Chondrocyte (in vitro differentiated cells): ENCODE measurements at regions not wholly inside any gene's neighbourhood (a gene's known extent, or its start where the extent isn't known, plus 50 kb on each side); places are given as distances from the start of the nearest gene placed in this dataset.
A peak's percentile ranks its signal among the peaks of the same experiment; 100 is the strongest.
"Not testable (repeated sequence)": the region's sequence is repeated elsewhere in the genome, so short reads cannot be mapped to it uniquely, and the experiment has no call there.

Experiments
- DNase-seq: peaks from one replicate; pipeline ENCODE4 v3.0.0; 2021; ENCODE audit warnings: mixed read lengths, low spot score
- H3K27ac Mint-ChIP-seq: one replicate; pipeline ENCODE4 v1.8.0; 2021; ENCODE audit warnings: mild to moderate bottlenecking, moderate library complexity, mixed read lengths; ENCODE audit not compliant: unreplicated experiment
- H3K27me3 Mint-ChIP-seq: 2 replicates; pipeline ENCODE4 v1.8.0; 2021; ENCODE audit warnings: low read depth, mixed read lengths
- H3K36me3 Mint-ChIP-seq: 2 replicates; pipeline ENCODE4 v1.8.0; 2021; ENCODE audit warnings: low read depth, mixed read lengths
- H3K4me1 Mint-ChIP-seq: 2 replicates; pipeline ENCODE4 v1.8.0; 2021; ENCODE audit warnings: low read depth, mild to moderate bottlenecking, mixed read lengths
- H3K4me3 Mint-ChIP-seq: one replicate; pipeline ENCODE4 v1.8.0; 2021; ENCODE audit warnings: mild to moderate bottlenecking, moderate library complexity, mixed read lengths; ENCODE audit not compliant: unreplicated experiment
- H3K9me3 Mint-ChIP-seq: 2 replicates; pipeline ENCODE4 v1.8.0; 2021; ENCODE audit warnings: low read depth, mixed read lengths
- TF ChIP-seq, protein P1 (sequence below): fragments of 200-600 bp; sonication (generic); IDR thresholded peaks from 2 replicates; pipeline ENCODE4 v1.5.0; 2021; ENCODE audit warnings: antibody characterized with exemption, mild to moderate bottlenecking, moderate library complexity

DNA sequence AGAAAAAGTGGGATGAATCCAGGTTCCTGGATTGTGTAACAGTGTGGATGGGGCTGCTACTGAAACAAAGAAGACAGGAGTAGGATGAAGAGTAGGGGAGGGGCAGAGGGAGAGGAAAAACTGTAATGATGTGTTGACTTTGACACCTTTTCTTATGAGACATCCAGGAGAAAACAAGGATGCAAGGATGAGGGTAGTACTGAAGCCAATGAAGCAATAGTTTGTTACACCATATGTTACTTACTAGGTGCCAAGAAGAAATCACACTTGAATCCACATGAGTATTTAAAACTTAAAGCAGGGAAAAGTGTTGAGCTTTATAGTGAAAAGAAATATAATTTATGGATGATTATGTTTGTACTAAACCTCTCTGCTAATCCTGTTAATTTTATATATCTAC lies 420.6 kb downstream of the ARL4A start:
- Mint-ChIP-seq H3K4me1 (no peaks in the 10 kb centered on the region), H3K36me3 (no peaks in the 10 kb centered on the region), H3K4me3 (no peak overlapping the region), H3K27me3 (no peaks in the 10 kb centered on the region), H3K9me3 (no peaks in the 10 kb centered on the region), H3K27ac (no peak overlapping the region)
- TF ChIP-seq, protein P1, sequence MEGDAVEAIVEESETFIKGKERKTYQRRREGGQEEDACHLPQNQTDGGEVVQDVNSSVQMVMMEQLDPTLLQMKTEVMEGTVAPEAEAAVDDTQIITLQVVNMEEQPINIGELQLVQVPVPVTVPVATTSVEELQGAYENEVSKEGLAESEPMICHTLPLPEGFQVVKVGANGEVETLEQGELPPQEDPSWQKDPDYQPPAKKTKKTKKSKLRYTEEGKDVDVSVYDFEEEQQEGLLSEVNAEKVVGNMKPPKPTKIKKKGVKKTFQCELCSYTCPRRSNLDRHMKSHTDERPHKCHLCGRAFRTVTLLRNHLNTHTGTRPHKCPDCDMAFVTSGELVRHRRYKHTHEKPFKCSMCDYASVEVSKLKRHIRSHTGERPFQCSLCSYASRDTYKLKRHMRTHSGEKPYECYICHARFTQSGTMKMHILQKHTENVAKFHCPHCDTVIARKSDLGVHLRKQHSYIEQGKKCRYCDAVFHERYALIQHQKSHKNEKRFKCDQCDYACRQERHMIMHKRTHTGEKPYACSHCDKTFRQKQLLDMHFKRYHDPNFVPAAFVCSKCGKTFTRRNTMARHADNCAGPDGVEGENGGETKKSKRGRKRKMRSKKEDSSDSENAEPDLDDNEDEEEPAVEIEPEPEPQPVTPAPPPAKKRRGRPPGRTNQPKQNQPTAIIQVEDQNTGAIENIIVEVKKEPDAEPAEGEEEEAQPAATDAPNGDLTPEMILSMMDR: no peak
- DNase-seq: no peak

DNA sequence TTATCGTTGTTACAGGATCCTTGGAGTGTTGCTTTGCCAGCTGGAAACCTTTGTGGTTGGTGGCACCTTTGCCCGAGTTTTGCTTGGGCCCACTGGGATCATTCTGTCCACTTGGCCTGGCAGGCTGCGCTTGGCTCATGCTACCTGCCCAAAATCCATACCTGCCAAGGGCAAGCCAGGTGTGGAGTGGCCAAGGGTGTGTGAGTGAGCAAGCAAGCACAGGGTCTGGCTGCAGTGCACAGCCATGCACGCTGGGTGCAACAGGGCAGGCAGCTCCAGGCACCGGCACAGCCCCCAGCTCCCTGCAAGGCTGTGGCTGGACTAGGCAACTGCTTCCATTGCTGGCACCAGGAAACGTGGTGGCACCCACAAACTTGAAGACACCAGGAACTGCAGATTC lies 421.8 kb downstream of the ARL4A start:
- H3K4me1 Mint-ChIP-seq: no peaks in the 10 kb centered on the region
- no peak overlapping the region for H3K4me3 Mint-ChIP-seq
- H3K27me3 Mint-ChIP-seq: no peaks in the 10 kb centered on the region
- no peak for DNase-seq
- H3K36me3 Mint-ChIP-seq: no peaks in the 10 kb centered on the region
- no peak overlapping the region for H3K27ac Mint-ChIP-seq
- TF ChIP-seq, protein P1: no peak
- H3K9me3 Mint-ChIP-seq: no peaks in the 10 kb centered on the region

DNA sequence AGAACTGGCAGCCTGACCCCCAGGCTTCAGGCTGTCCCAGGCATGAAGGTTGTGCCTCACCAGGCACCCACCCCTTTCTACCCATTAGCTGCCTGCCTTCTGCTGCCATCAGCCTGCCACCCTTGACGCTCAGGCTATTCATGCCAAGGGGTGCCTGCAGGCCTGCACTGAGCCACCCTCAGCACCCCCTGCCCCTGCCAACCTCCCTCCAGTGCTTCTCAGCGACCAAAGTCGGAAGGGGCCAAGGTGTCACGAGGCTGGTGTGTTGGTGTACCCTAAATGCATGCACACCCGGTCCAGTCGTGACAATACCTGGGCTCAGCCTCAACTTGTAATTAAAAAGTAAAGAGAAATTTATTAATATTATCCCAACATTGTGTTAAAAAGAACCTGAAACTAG lies 422.7 kb downstream of the ARL4A start:
- no peak for DNase-seq
- TF ChIP-seq, protein P1: no peak
- Mint-ChIP-seq H3K4me3 (no peak overlapping the region), H3K36me3 (no peaks in the 10 kb centered on the region), H3K4me1 (peaks cover 5% of the 10 kb centered on the region), H3K27ac (no peak overlapping the region), H3K27me3 (no peaks in the 10 kb centered on the region), H3K9me3 (no peaks in the 10 kb centered on the region)

DNA sequence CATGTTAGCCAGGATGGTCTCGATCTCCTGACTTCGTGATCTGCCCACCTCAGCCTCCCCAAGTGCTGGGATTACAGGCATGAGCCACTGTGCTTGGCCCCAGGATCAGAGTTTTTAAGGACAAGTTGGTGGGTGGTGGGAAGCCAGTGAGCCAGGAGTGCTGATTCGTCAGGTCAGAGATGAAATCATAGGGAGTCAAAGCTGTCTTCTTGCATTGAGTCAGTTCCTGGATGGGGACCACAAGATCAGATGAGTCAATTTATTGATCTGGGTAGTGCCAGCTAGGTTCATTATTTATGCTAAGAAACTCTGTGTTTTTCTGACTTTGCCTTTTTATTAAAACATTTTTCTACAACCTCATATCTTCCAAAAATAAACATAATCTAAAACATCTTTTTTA lies 423.8 kb downstream of the ARL4A start:
- H3K27ac Mint-ChIP-seq: no peak overlapping the region
- H3K4me3 Mint-ChIP-seq: no peak overlapping the region

DNA sequence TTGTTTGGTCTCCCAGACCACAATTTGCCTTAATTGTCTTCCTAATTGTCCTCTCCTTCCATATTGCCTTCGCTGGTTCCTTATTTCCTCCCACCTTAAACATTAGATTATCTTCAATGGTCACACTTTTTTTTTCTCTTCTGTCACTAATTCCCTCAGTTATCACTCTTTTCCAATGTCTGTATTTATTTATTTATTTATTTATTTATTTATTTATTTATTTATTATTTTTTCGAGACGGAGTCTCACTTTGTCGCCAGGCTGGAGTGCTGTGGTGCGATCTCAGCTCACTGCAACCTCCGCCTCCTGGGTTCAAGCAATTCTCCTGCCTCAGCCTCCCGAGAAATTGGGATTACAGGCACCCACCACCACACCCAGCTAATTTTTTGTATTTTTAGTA lies 426.8 kb downstream of the ARL4A start:
- not testable (repeated sequence) for H3K4me3 Mint-ChIP-seq, H3K27ac Mint-ChIP-seq, H3K36me3 Mint-ChIP-seq, H3K27me3 Mint-ChIP-seq, H3K9me3 Mint-ChIP-seq, DNase-seq
- H3K4me1 Mint-ChIP-seq: peaks cover 19% of the 10 kb centered on the region

More for the DNA sequence above, 423.8 kb downstream of the ARL4A start:
- DNase-seq: no peak
- Mint-ChIP-seq H3K9me3 (no peaks in the 10 kb centered on the region), H3K4me1 (peaks cover 17% of the 10 kb centered on the region), H3K36me3 (no peaks in the 10 kb centered on the region), H3K27me3 (no peaks in the 10 kb centered on the region)
- TF ChIP-seq, protein P1: no peak

DNA sequence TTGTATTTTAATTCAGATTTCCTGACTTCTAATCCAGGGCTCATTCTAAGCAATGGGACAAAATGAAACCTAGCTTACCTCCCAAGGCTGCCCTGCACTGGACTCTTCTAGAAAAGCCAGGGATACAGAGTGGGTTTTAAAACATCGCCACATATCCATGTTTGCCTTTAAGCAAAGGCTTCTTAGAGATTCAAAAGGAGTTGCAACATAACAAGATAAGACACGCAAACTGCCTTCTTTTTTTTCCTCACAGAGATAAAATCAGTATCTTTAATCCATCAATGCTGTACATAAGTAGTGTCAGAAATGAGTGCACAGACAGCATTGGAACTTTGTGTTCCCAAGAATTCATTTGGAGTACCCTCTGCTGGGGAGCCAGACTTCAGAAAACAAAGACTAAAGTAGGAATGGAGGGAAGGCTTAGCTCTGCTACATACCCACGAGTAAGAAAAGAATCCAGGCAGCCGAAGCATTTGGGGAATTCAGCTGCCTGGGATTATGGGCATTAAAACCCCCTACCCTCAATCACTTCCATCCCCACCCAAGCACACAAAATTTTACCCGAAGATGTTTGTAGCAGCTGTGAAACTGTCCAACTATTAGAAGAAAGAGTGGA lies 427.8 kb downstream of the ARL4A start:
- DNase-seq: no peak
- peaks cover 19% of the 10 kb centered on the region for H3K4me1 Mint-ChIP-seq
- H3K27me3 Mint-ChIP-seq: no peaks in the 10 kb centered on the region
- TF ChIP-seq, protein P1: peak; percentile 47
- peaks cover 3% of the 10 kb centered on the region for H3K9me3 Mint-ChIP-seq
- peak overlapping the region; percentile 57 for H3K27ac Mint-ChIP-seq
- H3K4me3 Mint-ChIP-seq: no peak overlapping the region
- no peaks in the 10 kb centered on the region for H3K36me3 Mint-ChIP-seq
